GM21390 (cell line): ENCODE measurements at regions not wholly inside any gene's neighbourhood (a gene's known extent, or its start where the extent isn't known, plus 50 kb on each side); places are given as distances from the start of the nearest gene placed in this dataset.
"Not testable (repeated sequence)": the region's sequence is repeated elsewhere in the genome, so short reads cannot be mapped to it uniquely, and the experiment has no call there.

Experiments
- ATAC-seq: cut with Tn5 transposase; IDR thresholded peaks from one replicate; pipeline ENCODE4 v1.9.1; 2021; ENCODE audit not compliant: unreplicated experiment

DNA sequence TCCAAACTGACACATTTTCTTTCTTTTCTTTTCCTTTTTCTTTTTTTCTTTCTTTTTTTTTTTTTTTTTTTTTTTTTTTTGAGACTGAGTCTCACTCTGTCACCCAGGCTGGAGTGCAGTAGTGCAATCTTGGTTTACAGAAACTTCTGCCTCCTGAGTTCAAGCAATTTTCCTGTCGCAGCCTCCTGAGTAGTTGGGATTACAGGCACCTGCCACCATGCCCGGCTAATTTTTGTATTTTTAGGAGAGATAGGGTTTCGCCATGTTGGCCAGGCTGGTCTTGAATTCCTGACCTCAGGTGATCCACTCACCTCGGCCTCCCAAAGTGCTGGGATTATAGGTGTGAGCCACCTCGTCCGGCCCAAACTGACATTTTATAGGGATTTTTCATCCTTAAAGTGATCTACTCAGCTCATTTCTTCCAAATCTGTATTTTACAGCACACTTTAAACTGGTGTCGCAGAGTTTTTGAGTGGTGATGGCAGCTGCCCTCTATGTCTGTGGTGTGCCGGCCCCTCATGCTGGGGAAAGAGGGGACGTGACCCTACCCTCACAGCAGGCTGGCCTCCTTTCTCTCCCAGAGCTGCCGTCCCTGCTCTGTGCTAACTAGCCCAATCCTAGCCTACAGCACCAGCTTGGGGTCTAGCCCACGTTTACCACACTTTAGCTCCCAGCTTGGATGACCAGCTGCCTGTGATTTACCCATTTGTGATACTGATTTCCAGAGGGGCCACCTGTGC, 211.9 kb upstream of the HAAO start:
- not testable (repeated sequence) for ATAC-seq

DNA sequence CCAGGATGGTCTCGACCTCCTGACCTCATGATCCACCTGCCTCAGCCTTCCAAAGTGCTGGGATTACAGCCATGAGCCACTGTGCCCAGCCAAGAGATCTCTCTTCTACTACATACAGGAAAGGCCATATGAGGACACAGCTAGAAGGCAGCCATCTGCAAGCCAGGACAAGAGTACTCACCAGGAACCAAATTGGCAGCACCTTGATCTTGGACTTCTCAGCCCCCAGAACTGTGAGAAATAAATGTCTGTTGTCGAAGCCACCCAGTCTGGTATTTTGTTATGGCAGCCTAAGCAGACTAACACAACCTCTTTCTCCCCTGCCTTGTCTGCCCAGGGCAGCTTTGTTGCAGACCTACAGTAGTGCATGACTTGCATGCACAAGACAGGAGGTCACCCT, 211.3 kb upstream of the HAAO start:
- no peak for ATAC-seq

DNA sequence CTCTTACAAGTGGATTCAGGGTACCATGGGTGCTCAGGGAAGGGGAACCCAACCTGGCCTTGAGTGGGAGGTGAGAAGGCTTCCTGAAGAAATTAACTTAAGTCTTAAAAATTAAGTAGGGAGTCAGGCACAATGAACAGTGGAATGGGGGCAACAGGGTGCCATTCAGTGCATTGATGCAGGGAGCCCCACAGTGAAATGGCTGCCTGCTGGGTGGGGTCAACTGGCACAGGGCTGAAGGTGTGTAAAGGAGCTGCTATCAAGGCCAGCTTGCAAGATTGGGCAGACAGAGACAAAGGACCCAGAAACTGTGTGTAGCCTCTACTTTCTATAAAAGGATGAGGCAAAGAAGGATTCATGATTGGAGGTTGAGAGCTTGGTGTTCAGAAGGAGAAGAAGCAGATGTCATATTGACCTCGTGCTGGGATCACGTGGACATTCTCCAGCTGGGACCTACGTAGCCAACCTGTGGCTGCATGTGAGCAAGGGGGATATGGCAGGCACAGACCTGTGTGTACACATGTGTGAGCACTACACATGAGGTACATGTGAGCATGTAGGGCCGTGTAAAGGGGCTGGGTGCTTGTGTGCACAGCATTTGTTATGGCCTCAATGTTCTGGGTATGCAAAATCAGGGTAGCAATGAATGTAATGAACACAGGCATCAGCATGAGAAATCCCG, 209.5 kb upstream of the HAAO start:
- ATAC-seq: no peak

DNA sequence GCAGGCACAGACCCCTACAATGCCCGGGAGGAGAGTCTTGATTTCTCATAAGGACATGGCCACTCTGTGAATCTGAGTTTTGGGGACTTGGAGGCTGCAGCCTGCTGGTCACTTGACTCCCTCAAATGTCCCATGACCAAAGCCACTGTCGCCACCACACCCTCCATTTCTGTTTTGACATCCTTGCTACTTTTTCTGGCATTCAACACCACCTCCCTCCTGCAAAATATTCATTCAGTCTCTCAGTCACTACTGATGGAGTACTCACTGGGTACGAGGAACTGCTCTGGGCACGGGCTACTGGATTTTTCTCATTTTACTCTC, 208.6 kb upstream of the HAAO start:
- no peak for ATAC-seq

DNA sequence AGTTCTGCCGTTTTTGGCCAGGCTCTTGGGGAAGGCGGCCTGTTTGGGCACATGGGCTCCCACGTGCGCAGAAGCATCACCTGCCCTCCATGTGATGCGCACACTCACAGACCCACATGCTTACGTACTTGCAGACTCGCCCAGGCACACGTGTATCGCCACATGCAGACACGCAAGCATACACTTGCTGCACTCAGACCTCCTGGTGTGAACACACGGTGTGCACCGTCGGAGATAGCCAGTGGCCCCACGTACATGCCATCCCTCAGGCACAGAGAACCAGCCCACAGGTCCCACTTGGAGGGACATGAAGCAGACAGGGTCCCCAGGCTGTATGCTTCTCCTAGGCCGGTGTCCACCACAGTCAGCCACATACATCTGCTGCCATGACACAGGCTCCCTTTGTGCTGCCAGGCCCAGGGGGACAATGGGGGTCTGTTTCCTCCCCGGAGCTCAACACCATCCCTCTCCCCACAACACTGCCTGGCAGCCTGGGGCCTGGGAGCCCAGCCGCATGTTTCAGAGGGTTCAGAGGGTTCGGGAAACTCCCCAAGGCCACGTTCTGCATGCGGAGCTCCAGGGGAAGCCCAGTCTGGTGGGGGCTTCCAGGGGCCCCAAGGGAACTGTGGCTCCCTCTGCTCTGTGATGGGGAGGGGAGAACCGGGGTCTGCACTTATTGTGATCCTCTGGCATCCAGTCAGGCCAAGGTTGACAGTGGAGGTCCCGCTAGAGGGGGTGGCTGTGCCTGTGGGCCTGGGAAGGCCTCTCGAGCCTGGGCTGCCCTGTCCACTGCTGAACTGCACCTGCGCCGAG, 208.1 kb upstream of the HAAO start:
- no peak for ATAC-seq

DNA sequence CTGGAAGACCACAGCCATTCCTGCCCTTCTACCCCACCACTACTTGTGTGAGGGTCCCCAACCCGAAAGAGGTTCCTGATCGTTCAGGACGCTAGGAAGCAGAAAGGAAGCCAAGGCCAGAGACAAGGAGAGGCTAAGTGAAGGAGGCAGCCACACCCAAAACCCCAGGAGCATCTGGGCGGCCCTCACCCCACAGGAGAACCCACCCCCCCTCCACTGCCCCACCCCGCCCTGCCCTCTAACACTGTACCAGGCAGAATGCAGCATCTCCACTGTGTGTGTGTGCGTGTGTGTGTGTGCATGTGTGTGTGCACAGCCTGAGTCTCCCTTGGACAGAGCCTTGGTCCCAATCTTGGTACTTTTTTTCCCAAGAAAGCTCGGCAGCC, 207.5 kb upstream of the HAAO start:
- no peak for ATAC-seq

DNA sequence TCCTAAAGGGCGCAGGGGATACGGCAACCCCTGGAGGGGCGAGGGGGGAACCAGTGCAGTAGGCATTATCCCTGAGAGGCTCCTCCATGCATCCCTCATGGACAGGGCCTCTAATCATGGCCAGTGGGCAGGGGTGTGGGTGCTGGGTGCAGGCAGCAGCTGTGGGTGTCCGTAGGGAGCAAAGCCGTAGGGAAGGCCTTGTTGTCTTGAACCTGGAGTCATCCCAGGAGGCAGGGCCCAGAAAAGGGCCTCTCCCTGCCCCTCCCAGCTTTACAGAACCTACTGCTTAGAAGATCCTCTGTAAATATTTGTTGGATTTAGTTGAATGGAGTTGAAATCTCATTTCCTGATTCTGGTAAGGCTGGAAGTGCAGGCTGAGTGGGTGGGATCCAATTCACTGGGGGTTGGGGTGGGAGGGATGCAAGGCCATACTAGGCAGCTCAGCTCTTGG, 207.0 kb upstream of the HAAO start:
- ATAC-seq: no peak

DNA sequence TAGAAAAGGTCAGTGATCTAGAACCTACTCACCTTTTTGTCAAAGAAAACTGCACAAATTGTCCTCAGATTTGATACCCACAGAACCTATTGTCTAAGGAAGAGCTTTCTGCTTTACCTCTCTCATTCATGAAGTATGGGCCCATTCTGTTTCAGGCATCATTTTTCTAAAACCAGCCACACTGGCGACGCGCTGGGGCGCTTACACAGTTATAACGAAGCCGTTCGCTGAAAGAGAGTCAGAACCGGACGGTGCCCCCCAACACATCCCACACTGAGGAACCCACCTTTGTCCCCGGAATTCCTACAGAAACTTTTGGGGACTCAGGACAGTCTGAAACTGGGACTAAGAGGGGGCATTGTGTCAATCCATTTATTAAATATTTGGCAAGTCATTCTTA, 206.3 kb upstream of the HAAO start:
- ATAC-seq: no peak

DNA sequence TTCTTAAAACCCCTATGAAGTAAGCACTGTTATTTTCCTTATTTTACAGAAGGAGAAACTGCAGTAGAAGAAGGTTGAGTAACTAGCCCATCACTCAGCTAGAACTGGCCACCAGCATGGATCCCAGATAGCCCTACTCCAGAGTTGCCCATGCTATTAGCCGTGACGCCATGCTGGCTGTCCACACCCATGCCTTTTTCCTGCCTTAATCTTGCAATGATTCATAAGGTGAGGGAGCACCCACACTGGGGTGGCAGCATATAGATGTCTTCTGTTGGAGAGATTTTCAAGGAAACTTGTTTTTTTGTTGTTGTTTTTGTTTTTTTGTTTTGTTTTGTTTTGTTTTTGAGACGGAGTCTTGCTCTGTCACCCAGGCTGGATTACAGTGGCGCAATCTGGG, 204.1 kb upstream of the HAAO start:
- no peak for ATAC-seq

DNA sequence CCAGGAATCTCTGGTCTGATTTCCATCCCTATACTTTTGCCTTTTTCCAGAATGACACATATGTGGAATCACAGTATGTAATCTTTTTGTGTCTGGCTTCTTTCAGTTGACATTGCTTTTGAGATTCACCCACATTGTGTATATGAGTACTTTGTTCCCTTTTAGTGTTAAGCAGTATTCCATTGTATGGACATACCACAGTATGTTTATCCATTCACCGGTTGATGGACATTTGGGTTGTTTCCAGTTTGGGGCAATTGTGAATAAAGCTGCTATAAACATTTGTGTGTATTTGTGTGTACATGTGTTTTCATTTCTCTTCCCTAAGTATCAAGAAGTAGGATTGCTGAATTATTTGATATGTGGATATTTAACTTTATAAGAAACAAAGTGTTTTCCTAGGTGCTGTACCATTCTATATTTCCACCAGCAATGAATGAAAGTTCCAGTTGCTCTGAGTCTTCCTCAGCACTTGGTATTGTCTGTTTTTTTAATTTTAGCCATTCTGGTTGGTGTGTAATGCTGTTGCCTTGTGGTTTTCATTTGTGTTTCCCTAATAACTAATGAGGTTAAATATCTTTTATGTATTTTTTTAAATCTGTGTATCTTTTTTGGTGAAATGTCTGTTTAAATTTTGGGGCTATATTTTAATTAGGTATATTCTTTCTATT, 203.5 kb upstream of the HAAO start:
- ATAC-seq: no peak

DNA sequence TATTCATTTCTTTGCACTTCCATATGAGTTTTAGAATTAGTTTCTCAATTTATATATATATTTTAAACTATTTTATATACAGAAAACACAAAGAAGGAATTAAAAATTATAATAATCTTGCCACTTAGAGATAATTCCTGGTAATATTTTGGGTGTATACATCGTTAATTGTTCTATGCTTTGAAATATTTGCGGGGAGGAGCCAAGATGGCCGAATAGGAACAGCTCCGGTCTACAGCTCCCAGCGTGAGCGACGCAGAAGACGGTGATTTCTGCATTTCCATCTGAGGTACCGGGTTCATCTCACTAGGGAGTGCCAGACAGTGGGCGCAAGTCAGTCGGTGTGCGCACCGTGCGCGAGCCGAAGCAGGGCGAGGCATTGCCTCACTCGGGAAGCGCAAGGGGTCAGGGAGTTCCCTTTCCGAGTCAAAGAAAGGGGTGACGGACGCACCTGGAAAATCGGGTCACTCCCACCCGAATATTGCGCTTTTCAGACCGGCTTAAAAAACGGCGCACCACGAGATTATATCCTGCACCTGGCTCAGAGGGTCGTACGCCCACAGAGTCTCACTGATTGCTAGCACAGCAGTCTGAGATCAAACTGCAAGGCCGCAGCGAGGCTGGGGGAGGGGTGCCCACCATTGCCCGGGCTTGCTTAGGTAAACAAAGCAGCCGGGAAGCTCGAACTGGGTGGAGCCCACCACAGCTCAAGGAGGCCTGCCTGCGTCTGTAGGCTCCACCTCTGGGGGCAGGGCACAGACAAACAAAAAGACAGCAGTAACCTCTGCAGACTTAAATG, 197.1 kb upstream of the HAAO start:
- ATAC-seq: not testable (repeated sequence)

DNA sequence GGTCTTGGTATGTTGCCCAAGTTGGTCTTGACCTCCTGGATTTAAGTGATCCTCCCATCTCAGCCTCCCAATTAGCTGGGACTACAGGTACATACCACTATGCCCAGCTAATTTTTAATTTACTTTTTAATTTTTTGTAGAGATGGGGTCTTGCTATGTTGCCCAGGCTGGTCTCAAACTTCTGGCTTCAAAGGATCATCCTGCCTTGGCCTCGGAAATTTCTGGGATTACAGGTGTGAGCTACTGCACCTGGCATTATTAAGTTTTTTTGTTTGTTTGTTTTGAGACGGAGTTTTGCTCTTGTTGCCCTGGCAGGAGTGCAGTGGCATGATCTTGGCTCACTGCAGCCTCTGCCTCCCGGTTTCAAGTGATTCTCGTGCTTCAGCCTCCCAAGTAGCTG, 195.7 kb upstream of the HAAO start:
- ATAC-seq: not testable (repeated sequence)

DNA sequence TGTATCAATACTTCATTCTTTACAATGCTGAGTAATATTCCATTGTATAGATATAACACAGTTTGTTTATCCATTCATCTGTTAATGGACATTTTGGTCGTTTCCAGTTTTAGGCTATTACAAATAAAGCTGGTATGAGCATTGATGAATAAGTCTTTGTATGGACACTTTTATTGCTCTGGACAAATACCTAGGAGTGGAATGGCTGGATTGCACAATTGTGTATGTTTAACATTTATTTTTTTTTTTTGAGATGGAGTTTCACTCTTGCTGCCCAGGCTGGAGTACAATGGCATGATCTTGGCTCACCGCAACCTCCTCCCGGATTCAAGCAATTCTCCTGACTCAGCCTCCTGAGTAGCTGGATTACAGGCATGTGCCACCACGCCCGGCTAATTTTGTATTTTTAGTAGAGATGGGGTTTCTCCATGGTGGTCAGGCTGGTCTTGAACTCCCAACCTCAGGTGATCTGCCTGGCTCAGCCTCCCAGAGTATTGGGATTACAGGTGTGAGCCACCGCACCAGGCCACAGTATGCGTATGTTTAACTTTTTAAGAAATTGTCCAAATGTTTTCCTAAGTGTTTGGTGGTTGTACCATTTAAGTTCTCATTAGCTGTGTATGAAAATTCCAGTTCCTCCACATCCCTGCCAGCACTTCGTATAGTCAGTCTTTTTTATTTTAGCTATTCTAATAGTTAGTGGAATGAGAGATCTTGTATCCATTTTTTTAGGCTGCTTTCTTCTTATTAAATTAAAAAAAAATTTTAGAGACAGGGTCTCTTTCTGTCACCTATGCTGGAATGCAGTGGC, 194.9 kb upstream of the HAAO start:
- ATAC-seq: no peak

DNA sequence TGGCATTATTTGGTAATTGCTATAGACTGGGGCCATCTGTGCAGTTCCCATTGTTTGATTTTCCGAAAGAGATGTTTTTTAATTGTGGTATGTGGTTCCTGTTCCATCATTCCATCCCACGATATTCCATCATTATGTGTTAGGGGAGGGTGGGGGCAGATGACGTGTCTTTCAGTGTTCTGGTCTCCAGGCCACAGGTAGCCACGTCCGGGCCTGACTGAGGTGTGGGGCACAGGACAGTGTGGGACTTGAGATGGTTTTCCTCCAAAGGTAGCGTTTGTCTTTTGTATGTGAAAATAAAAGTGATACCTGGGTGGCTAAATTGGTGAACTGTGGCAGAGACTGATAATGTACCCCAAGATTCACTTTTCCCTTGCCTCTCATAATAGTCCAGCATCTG, 192.2 kb upstream of the HAAO start:
- ATAC-seq: no peak

DNA sequence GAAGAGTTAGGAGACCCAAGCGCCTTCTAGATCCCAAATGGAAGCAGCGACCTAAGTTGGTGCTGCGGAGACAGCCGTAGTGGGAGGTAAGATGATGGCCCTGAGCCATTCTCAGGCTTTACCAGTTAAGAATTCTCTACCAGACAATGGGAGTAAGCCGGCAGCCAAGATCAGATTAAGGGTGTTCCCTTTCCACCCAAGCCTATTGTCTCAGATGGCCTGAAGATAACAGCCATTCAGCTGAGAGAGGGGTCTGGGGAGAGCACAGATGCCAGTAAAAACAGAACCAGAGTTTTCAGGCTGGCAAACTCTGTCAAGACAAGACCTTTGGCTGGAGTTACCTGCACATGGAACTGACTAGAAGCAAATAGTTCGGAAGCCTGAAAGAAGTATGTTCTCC, 191.7 kb upstream of the HAAO start:
- ATAC-seq: no peak

DNA sequence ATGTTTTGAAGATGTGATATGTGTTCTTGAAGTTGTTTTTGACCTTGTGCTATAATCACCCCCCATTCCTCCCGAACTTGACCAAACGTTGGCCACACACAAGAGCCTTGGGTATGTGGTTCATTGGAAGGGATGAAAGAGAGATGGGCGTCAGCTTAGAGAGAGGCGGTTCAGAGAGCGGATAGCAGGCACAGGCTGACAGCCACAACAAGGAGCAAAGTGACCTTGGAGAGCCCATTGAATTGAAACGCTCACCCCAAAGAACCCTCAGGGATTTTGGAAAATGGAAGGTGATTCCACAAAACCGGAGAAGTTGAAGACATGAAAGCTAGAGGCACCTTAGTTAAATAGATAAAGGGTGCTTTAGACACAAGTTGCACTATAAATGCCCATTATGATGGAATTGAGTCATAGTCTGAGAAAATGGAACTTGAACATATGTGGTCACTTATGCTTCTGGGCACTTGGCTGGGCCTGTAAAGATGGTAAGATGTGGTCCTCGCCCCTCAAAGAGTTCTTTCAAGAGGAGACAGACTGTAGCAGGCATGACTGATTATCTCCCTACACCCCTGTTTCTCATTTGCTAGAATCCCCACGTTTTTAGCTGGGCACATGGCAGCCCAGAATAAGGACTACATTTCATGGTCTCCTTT, 188.5 kb upstream of the HAAO start:
- ATAC-seq: no peak

DNA sequence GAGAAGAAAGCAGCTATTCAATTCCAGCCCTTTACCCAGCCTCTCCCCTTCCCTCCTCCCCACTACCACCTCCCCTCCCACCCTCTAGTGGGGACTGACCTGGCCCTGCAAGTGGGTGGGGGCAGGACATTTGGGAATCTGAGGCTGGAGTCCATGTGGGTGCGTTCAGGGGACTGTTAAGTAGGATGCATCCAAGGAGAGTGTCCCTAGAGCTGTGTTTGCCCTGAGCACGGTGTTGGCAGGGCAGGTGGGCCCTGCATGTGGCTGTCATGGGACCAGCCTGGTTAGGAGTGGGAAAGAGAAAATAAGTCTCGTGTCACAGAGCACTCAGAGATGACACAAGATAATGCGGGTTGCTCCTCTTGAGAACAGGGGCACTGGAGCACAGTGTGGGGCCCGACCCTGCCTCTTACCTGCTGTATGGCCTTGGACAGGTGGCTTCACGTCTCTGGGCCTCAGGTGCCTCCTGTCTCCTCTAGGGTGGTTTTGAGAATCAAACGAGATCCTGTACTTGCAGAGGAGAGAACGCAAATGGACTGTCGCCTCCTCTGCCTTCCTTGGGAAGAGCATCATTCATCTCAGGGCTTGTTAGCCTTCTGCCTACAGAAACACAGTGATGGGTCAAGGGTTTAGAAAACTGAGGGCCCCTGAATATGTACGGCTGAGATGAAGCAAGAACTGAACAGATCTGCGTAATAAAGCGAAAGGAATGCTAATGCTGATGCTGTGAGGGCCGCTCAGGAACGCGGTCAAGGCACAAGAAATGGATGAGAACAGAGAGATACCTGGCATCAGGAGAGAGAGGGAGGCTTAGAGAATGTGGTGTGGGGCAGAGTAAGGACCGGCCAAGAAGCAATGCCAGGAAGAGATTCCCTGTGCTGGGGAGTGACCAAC, 187.7 kb upstream of the HAAO start:
- ATAC-seq: no peak

DNA sequence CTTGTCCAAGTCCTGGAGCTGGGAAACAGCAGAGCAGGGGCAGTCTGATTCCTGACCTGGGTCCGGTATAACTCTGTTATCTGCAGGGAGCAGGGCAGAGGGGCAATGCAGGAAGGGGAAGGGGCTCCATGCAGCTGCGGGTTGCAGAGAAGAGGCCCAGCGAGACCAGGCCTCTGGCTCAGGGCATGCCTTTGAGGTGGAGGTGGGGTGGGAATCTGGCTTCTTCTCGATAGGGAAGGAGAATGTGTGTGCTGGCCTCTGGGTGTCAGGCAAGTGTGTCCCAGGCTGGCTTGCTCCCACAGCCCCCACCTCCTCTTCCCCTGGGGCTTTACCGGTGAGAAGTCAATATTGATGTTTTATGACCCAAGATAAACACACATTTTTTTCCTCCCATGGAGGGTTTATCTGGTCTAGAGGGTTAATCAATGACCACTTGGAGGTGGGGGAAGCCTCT, 187.1 kb upstream of the HAAO start:
- ATAC-seq: no peak
